ENCODE measurements at regions not wholly inside any gene's neighbourhood (a gene's known extent, or its start where the extent isn't known, plus 50 kb on each side); places are given as distances from the start of the nearest gene placed in this dataset.
A peak's percentile ranks its signal among the peaks of the same experiment; 100 is the strongest.

DNA sequence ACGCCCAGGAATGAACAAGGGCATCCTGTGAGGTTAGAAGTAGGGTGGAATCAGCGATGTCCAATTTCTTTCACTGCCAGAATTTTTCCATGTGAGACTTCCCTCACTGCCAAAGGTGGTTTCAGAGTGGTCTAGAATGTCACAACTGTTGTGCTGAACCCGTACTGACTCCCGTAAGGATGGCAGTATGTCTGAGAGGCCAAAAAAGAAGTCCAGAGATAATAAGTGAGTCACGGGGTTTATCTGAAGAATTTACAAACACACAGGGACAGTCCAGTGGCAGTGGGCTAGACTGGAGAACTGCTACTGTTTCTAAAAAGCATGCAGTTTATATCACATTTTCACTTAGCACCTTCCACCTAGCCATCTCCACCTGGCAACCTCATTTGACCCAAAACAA lies 160.6 kb upstream of the ATP10A start:
- DNase-seq (no peak), ATAC-seq (no peak)
- H3K27ac ChIP-seq, result no peak overlapping the region
- H3K27me3 ChIP-seq, result no peaks in the 10 kb centered on the region
- intact Hi-C loops (cut with DNase I), result no loop called here
- no peaks in the 10 kb centered on the region for H3K9me3 ChIP-seq
- no peaks in the 10 kb centered on the region for H3K4me1 ChIP-seq
- 68 to 77% methylated on average over 5 of the region's 5 CpGs for WGBS, 2 donors
- H3K36me3 ChIP-seq (replicated peaks in 1 of 2; ENCODE audit: insufficient read depth in 1 of 2, low read depth in 2 of 2), result no peaks in the 10 kb centered on the region
- no peak overlapping the region for H3K4me3 ChIP-seq
- no peak for TF ChIP-seq POLR2A (IDR thresholded peaks at IDR 0.05)
- TF ChIP-seq, protein P1, sequence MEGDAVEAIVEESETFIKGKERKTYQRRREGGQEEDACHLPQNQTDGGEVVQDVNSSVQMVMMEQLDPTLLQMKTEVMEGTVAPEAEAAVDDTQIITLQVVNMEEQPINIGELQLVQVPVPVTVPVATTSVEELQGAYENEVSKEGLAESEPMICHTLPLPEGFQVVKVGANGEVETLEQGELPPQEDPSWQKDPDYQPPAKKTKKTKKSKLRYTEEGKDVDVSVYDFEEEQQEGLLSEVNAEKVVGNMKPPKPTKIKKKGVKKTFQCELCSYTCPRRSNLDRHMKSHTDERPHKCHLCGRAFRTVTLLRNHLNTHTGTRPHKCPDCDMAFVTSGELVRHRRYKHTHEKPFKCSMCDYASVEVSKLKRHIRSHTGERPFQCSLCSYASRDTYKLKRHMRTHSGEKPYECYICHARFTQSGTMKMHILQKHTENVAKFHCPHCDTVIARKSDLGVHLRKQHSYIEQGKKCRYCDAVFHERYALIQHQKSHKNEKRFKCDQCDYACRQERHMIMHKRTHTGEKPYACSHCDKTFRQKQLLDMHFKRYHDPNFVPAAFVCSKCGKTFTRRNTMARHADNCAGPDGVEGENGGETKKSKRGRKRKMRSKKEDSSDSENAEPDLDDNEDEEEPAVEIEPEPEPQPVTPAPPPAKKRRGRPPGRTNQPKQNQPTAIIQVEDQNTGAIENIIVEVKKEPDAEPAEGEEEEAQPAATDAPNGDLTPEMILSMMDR (IDR thresholded peaks at IDR 0.05), result no peak

DNA sequence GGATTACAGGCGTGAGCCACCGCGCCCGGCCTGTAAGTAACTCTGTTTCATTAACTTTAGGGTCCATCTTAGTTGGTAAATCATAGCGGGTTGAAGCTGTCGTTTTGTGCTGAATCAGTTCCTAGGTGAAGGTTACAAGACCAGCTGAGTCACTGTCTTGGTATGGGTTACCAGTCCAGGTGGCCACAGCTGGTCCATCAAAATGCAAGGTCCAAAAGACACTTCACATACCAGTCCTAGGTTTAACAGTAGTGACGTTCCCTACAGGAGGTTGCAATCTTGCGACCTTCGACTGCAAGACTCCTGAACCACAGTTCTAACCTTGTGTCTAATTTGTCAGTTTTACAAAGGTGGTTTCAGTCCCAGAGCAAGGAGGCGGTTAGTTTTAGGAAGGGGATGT lies 160.1 kb upstream of the ATP10A start:
- H3K9me3 ChIP-seq, result no peaks in the 10 kb centered on the region
- ATAC-seq (no peak), DNase-seq (no peak)
- no peaks in the 10 kb centered on the region for H3K36me3 ChIP-seq (replicated peaks in 1 of 2; ENCODE audit: insufficient read depth in 1 of 2, low read depth in 2 of 2)
- no peak overlapping the region for H3K27ac ChIP-seq
- intact Hi-C loops (cut with DNase I), result no loop called here
- no peak overlapping the region for H3K4me3 ChIP-seq
- no peaks in the 10 kb centered on the region for H3K27me3 ChIP-seq
- no peak for TF ChIP-seq POLR2A (IDR thresholded peaks at IDR 0.05)
- TF ChIP-seq, protein P1 (IDR thresholded peaks at IDR 0.05), result no peak
- WGBS, 2 donors, result 74 to 79% methylated on average over 10 of the region's 10 CpGs
- no peaks in the 10 kb centered on the region for H3K4me1 ChIP-seq

DNA sequence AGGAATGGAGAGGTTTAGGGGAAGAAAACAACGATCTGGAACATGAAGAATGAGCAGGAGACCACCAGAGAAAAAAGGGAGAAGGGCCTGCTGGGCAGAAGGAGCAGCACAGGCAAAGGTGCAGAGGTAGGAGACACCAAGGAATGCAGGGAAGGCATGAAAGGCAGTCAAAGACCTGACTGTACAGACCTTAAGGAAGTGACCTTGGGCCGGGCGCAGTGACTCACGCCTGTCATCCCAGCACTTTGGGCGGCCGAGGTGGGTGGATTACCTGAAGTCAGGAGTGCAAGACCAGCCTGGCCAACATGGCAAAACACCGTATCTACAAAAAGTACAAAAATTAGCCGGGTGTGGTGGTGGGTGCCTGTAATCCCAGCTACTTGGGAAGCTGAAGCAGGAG lies 157.7 kb upstream of the ATP10A start:
- Histone ChIP-seq H3K4me1 (no peaks in the 10 kb centered on the region), H3K27ac (no peak overlapping the region), H3K9me3 (no peaks in the 10 kb centered on the region), H3K36me3 (replicated peaks in 1 of 2; ENCODE audit: insufficient read depth in 1 of 2, low read depth in 2 of 2) (no peaks in the 10 kb centered on the region), H3K27me3 (no peaks in the 10 kb centered on the region), H3K4me3 (no peak overlapping the region)
- no peak for ATAC-seq
- no peak for TF ChIP-seq POLR2A (IDR thresholded peaks at IDR 0.05)
- TF ChIP-seq, protein P1 (IDR thresholded peaks at IDR 0.05), result no peak
- peak in 1 of 4 donors; percentile 13 for DNase-seq
- intact Hi-C loops (cut with DNase I), result no loop called here
- 32 to 41% methylated on average over 8 of the region's 8 CpGs for WGBS, 2 donors

DNA sequence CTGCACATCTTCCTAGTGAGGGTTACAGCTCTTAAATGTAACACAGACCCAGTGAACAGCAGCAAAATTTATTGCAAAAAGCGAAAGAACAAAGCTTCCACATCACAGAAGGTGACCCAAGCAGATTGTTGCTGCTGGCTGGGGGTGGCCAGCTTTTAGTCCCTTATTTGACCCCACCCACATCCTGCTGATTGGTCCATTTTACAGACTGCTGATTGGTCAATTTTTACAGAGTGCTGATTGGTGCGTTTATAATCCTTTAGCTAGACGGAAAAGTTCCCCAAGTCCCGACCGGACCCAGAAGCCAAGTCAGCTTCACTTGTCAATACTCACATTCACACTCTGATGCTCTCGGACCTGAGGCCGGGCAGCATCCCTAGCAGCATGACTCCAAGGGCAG lies 154.5 kb upstream of the ATP10A start:
- no peaks in the 10 kb centered on the region for H3K4me1 ChIP-seq

DNA sequence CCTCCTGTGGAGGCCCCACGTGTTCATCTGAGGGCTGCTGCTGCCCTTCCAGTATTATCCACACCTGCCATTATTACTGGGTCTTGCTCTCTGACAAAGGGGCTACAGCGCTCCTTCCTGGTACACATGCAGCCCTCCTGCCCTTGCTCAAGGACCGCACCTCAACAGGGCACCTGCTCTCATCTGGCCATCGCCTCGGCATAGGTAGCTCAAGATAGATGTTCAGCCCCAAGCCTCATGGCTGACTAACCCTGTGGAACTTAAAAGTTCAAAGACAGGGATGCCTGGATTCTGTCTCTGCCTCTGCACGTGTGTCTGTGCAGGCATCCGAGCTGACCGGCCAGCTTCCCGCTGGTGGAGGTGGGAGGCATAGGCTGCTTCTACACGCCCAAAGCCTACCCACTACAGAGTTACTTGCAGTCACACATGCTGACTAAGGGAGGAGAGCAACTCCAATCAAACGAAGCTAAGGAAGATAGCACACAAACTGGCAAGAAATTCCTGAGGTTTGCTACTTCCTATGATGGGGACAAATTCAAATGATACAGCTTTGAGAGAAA lies 152.5 kb upstream of the ATP10A start:
- no peaks in the 10 kb centered on the region for H3K9me3 ChIP-seq
- intact Hi-C loops (cut with DNase I), result no loop called here
- TF ChIP-seq, protein P1 (IDR thresholded peaks at IDR 0.05), result no peak
- TF ChIP-seq POLR2A (IDR thresholded peaks at IDR 0.05), result no peak
- 50 to 52% methylated on average over 7 to 8 of the region's 11 CpGs for WGBS, 2 donors
- no peaks in the 10 kb centered on the region for H3K36me3 ChIP-seq (replicated peaks in 1 of 2; ENCODE audit: insufficient read depth in 1 of 2, low read depth in 2 of 2)
- ATAC-seq, result no peak
- no peak overlapping the region for H3K27ac ChIP-seq
- H3K27me3 ChIP-seq, result no peaks in the 10 kb centered on the region
- no peak for DNase-seq
- no peaks in the 10 kb centered on the region for H3K4me1 ChIP-seq
- H3K4me3 ChIP-seq, result no peak overlapping the region

More for the DNA sequence above, 154.5 kb upstream of the ATP10A start:
- intact Hi-C loops (cut with DNase I), result no loop called here
- ATAC-seq (no peak), DNase-seq (no peak)
- Histone ChIP-seq H3K27ac (no peak overlapping the region), H3K4me3 (no peak overlapping the region), H3K9me3 (no peaks in the 10 kb centered on the region), H3K36me3 (replicated peaks in 1 of 2; ENCODE audit: insufficient read depth in 1 of 2, low read depth in 2 of 2) (no peaks in the 10 kb centered on the region), H3K27me3 (no peaks in the 10 kb centered on the region)
- TF ChIP-seq, protein P1 (IDR thresholded peaks at IDR 0.05), result no peak
- no peak for TF ChIP-seq POLR2A (IDR thresholded peaks at IDR 0.05)
- WGBS, 2 donors, result 76 to 87% methylated on average over 7 of the region's 7 CpGs

All from body of pancreas (tissue), 4 donors.